ENCODE measurements at regions not wholly inside any gene's neighbourhood (a gene's known extent, or its start where the extent isn't known, plus 50 kb on each side); places are given as distances from the start of the nearest gene placed in this dataset.

DNA sequence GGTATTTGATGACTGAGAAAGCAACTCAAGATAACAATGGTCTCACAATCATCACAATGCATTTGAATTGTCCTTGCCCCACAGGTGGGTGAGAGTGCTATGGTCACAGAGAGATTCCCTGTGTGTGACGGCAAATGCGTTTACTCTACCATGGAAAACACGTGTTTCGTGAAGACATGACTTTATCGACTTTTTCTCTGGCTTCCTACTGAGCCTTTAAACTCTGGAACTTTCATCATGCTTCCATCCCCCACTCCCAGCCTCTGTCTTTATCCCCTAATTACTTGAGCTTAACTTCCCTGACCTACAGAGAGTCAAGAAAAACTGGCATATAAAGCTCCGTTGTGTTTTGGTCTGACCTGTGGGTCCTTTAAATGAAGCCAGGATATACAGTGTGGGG, 414.1 kb upstream of the CLINT1 start:
- TF ChIP-seq POLR2A (IDR thresholded peaks at IDR 0.05) (no peak), CTCF (IDR thresholded peaks at IDR 0.05) (no peak)

Data from lower leg skin (tissue), 3 donors.